SK-MEL-5 (cell line): ENCODE measurements at regions not wholly inside any gene's neighbourhood (a gene's known extent, or its start where the extent isn't known, plus 50 kb on each side); places are given as distances from the start of the nearest gene placed in this dataset.
"Not testable (repeated sequence)": the region's sequence is repeated elsewhere in the genome, so short reads cannot be mapped to it uniquely, and the experiment has no call there.

Experiments used
- DNase-seq: peaks from one replicate; pipeline ENCODE4 v3.0.0-alpha.2; 2016; ENCODE audit warnings: low read depth, low spot score
- in situ Hi-C: cut with HindIII; loops from 2 replicates; pipeline ENCODE4 v1.10.0; 2016; ENCODE audit warnings: low sequenced_read_pairs, high pct_unique_total_duplicates, low pct_unique_long_range_greater_than_20kb

DNA sequence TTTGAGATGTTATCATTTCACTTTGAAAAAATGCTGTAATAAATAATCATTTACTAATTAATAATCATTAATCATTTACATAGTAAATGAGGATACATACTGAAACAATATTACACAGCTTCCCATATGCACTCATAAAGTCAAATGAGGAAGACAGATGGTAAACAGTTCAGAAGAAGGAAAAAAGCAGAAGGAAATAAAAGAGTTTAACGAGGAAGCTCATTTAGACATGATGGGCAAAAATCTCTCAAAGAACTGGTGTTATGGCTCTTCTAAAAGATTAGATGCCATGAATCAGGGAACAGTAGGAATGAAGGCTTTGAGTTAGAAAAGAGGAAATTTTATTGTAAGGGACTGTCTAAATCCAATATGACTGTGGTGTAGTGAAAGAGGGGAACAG lies 347.6 kb downstream of the PTPRC start:
- in situ Hi-C loops, result no loop called here
- DNase-seq, result no peak

DNA sequence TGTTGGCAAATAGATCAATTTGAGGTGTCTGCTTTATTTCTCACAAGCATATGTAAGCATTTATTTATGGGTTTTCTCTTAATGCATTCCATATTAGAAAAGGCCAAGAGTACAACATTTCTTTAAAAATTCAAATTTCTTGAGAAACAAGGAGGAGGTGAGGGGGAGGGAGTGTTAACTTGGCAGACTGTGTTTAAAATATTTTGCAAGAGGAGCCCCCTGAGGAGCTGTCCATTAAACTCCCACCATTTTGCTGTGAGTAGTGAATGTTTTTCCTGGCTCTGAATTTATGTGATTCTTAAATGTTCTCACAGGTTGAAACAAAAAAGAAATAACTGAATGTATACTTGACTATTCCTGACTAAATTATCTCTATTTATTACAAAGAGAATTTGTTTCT lies 363.8 kb downstream of the PTPRC start:
- in situ Hi-C loops, result no loop called here
- DNase-seq, result no peak

DNA sequence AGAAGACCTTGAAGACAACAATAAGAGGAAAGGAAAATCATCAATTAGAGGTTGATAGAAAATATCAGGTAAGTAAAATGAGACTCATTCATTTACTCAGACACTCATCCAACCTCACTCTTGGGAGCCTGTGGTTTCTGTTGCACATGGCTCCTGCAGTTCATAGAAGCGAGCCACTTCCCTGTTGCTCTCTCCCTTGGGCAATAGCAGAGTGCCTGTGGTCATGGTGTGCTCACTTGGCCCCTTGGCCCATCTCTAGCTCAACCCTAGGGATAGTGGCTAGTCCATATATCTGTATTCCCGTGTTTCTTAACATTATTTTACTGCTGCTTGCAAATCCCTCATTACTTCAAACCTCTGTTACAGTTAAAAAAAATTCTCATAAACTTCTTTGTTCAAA lies 368.6 kb downstream of the PTPRC start:
- in situ Hi-C loops, result no loop called here
- DNase-seq, result no peak

DNA sequence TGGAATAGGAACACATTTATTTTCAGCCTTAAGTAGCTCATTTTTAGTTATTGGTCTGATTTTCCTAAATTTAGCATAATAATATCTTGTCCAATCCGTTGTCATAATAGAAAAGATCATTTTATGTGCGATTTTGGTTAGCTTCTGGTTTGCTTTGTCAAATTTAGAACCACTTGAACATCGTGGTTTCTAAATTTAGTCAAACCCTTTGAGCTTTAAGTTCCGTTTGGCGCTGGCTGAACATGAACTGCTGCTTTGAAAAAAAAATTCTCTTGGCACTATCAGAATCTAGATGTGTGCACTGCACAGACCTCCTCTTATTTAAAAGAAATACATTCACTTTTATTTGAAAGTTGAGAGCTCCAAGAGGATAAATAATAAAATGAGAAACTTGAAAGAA lies 370.6 kb downstream of the PTPRC start:
- DNase-seq, result no peak
- in situ Hi-C loops, result no loop called here

DNA sequence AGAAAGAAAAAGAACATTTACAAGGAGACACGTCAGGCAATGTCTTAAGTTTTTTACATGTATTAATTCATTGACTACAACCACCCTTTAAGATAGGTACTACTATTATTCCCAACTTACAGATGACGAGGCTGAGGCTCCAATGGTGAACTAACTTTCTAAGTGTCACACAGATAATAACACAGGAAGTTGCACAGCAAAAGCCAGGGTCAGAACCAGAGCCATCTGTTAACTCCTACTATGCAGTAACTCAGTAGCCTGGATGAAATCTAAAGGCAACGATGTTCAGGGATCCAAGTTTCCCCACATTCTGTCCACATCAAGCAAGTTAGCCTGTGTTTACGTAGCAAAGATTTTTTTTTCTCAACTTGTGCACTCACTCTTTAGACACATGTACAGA lies 371.7 kb downstream of the PTPRC start:
- in situ Hi-C loops, result no loop called here
- no peak for DNase-seq

DNA sequence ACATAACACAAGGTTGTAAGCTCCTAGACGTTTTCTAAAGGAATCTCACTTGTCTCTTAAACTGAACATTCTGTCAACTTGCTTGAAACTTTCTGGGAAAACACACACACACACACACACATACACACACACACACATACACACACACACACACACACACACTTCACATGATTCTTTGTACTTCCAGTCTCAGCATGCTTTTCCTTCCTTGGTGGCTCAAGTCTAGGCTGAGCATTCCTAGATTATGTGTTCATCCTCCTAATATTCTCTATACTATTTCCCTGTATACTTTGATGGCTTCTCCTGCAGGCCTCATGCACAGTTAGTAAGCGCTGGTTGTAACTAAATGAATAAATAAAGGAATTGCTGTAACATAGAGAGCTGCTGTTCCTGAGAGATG lies 372.1 kb downstream of the PTPRC start:
- no peak for DNase-seq
- in situ Hi-C loops, result no loop called here

DNA sequence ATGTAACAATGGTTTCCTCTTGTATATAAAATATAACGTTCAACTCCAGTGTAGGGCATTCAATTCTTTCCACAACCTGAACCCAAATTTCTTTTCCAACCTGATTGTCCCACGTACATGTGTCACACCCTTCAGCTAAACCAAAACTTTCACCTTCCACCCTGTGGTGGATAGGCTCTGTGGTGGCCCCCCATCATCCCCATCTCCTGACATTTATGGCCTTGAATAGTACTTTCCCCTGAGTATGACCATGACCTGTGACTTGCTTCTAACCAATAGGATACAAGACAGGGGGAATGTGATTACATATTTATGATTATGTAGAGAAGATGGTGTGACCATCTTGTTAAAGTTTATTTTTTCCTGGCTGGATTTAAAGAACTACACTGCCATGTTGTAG lies 377.0 kb downstream of the PTPRC start:
- DNase-seq, result no peak
- in situ Hi-C loops, result no loop called here

DNA sequence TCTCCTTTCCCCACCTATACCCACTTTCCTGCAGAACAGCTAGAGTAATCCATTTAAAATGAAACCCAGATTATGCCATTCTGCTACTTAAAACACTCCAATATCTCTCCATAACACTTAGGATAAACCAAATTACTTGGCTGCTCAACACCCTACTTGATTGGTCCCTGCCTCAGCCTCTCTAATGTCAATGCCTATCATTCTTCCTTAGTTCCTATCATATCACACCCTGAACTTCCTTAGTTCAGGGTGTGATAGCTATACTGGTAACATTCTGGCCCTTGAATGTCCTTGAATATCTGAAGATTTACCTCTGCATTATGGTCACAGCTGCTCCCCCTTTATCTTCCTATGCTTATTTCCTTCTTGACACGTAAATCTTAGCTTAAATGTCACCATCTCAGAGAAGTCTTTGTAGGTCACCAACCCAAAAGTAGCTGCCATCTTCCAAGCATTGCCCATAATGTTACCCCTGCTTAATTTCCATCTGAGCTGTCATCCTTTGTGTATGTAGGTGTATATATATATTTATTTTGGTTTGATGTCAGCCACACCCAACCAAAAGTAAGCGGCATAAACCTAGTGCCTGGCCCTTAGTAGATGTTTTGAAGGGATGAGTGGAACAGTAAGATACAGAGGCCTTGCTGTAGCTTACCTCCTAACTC lies 379.8 kb downstream of the PTPRC start:
- in situ Hi-C loops, result no loop called here
- no peak for DNase-seq

DNA sequence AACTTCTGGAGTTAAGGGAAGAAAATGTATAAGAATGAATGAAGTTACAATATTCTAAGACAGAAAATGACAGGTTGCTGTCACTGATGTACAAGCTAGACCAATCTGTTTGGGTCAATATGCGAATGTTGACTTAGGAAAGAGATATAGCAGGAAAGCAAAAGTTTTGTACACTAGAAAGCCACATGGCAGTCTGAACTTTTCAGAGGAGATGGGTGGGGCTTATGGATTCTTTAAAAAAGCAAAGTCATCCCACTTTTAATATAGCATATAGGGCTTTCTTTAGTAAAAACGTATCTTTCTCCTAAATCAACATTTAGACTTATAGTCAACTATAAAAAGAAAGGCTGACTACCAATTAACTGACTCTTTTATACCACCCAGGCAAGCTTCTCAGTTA lies 381.2 kb downstream of the PTPRC start:
- in situ Hi-C loops, result no loop called here
- DNase-seq, result no peak

DNA sequence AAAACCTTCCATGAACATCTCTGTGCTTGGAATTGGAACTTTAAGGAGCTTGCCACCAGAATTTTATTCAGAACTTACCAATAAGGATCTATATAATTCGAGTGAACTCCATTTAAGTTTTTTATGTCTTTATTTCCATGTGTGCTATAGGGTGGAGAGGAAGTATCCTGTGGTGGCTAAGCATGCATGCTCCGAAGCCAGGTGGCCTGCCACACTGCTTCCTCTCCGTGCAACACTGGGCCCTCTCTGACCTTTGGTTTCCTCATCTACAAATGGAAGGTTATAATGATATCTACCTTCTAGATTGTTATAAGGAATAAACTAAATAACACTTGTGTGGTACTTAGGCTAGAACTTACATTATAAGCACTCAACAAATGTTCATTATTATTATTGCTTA lies 382.1 kb downstream of the PTPRC start:
- in situ Hi-C loops, result no loop called here
- no peak for DNase-seq

DNA sequence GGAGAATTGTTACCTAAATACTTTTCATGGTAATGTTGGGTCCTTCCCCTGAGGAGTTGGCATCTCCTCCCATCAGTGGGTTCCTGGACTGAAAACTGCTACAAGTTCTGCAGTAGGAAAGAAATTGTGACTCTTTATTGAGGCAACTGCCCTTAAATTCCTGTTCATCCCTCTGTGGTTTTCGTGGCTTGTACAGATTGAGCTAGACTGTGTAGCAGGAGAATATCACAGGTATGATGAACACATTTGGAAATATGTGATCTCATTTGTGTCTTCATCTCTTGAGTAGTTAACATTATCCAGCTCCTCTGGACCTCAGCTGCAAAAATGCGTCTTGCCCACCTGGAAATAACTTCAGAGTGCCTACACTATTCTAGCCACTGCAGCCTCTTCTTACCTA lies 390.6 kb downstream of the PTPRC start:
- no peak for DNase-seq
- in situ Hi-C loops, result no loop called here

DNA sequence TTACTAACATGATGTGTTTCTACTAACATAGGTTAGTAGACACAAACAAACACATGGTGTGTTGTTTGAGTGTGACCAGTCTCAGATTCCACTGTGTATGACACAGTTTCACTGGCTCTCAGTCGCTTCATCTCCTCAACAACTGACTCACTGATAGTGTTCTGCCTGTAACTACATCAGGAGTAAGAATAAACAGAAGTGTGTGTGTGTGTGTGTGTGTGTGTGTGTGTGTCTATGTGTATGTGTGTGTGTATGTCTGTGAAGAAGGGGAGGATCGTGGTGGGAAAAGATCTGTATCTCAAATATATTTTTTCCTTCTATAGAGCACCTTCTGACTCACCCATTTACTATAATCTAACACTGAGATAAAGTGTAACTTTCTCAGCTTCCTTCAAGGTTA lies 391.0 kb downstream of the PTPRC start:
- DNase-seq, result no peak
- in situ Hi-C loops, result no loop called here

DNA sequence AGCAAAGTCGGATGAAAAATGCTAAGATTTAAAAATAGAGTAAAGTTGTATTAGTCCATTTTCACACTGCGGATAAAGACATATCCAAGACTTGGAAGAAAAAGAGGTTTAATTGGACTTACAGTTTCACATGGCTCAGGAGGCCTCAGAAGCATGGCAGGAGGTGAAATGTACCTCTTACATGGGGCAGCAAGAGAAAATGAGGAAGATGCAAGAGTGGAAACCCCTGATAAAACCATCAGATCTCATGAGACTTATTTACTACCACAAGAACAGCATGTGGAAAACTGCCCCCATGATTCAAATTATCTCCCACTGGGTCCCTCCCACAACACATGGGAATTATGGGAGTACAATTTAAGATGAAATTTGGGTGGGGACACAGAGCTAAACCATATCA lies 391.7 kb downstream of the PTPRC start:
- DNase-seq, in situ Hi-C loops: not testable (repeated sequence)

DNA sequence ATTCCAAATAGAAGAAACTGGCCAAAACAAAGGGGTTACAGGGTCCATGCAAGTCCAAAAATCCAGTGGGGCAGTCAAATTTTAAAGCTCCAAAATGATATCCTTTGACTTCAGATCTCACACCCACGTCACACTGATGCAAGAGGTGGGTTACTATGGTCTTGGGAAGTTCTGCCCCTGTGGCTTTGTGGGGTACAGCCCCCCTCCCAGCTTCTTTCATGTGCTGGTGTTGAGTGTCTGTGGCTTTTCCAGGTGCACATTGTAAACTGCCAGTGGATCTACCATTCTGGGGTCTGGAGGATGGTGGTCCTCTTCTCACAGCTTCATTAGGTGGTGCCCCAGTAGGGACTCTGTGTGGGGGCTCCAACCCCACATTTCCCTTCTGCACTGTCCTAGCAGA lies 392.3 kb downstream of the PTPRC start:
- in situ Hi-C loops, DNase-seq: not testable (repeated sequence)

DNA sequence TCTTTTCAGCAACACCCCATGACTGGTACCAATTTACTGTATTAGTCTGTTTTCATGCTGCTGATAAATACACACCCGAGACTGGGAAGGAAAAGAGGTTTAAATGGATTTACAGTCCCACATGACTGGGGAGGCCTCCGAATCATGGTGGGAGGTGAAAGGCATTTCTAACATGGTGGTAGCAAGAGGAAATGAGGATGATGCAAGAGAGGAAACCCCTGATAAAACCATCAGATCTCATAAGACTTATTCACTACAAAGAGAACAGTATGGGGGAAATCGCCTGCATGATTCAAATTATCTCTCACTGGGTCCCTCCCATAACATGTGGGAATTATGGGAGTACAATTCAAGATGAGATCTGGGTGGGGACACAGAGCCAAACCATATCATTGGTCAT lies 393.6 kb downstream of the PTPRC start:
- in situ Hi-C loops, DNase-seq: not testable (repeated sequence)

DNA sequence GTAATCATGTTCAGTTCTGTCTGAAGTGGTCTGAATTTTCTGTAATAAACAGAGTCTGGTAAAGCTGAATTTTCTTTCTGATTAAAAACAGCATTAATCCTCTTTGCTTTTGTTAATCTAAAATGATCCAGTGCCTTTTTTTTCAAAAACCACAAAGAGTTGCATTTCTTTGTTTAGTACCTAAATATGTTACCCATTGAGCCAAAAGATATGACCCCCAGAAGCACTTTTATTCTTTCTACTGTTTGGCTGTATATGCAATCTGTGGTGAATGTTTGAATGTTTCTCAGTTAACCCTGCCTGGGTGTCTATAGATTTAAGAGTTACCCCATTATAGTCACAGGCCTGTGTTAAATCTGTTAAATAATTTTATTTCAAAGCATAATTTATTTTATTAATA lies 394.8 kb downstream of the PTPRC start:
- in situ Hi-C loops, result no loop called here
- no peak for DNase-seq

DNA sequence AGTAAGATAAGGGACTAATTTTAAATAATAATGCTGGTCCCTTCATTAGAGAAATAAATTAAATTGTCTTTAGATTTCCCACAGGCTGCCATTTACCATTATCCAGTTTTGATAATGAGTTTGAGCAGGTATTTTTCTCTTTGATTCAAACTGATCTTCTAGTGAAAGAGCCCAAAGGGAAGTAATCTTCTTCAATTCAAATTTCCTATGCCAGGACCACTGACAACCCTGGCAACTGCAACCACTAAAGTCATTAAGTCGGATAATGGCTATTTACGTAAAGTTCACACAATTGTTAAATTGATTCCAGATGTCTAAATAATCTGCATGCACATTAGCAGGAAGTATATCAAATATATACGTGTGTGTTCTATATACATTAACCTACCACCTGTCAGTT lies 399.3 kb downstream of the PTPRC start:
- in situ Hi-C loops, result no loop called here
- no peak for DNase-seq

DNA sequence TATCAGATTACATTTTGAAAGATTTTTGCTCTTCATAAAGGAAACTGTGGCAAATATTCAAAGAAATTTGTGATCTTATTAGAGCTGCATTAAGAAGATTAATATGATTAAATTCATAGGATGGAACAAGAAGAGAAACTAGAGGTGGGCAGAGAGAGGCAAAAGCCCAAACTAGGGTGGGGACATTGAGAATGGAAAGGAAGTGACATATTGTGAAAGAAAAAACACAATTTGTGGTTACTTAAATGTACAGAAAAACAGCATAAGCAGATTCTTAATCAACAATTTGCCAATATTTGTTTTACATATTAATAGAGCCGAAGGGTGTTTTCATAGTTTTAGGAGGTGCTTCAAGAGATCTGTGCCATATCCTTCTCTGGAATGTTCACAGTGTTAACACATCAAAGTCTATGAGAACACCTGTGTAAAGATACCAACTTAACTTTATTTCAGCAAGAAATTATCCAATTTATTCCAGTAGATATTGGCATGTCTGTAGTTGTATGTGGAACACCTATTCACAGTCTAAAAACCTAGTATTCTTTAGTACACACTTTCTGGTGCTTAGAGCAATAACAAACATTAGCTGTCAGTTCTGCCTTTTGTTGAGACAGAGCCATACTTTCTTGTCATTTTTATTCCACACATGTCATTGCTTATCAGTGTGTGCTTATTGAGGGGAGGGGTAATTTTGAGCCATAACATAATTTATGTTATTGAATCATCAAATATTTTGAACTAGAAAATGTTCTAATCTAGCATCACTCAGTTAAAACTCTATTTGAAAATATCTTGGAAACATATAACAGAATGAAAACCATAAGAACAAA lies 401.5 kb downstream of the PTPRC start:
- in situ Hi-C loops, result no loop called here
- no peak for DNase-seq

DNA sequence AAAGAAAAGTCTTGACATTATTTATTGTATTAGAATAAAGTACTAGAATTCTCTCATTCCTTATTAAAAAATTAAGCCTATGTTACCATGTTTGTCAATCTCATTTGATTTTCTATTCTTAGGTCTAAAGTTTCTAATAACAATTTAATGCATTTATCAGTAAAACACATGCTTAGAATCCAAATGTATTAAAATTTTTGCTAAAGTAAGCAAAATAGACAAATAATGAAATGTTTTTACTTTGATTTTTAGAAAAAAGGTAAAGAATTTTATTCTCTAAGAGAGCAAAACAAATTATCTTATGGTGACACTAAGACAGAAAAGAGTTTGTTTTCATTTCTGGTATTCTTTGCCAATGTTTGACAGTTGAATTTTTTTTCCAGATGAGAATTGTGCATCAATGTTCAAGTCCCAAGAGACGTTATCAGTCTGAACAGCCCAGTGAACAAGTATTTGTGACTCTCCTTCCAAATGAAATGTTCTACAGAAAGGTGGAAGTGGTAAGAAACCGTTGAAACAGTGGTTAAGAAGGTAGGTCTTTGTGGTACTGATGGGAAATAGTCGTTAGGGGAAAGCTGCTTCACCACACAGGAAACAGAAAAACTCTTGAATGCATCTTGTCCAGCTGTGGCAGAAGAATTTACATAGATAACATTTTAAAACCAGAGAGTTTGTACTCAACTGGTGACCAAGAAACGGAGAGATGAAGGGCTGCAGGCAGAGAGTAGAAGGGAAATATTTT lies 402.5 kb downstream of the PTPRC start:
- in situ Hi-C loops, result no loop called here
- DNase-seq, result no peak
